ENCODE measurements at regions not wholly inside any gene's neighbourhood (a gene's known extent, or its start where the extent isn't known, plus 50 kb on each side); places are given as distances from the start of the nearest gene placed in this dataset.

DNA sequence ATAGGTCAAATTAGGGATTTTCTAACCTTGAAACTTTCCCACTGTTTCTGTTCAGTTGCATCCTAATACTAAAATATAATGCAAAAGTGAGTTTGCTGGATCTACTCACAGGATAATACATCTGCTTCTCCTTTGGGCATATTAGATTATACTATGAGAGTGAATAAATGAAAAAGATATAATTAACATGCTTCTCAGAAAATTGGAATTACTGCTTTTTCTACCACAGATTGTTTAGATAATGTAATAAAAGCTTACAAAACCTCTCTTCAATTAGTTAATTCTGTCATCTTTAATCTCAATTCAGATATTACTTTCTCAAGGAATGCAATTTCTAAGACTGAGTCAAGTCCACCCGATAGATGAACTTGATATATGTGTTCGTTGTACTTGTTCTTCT lies 1077.2 kb upstream of the CDH2 start:
- H3K4me3 Mint-ChIP-seq = no peak overlapping the region
- ATAC-seq (ENCODE audit: low read depth) (no peak), DNase-seq (no peak)
- intact Hi-C loops (cut with micrococcal nuclease) = no loop called here
- peaks cover 6% of the 10 kb centered on the region for H3K9me3 Mint-ChIP-seq (ENCODE audit: insufficient read depth)
- Histone ChIP-seq H3K27me3 (replicated peaks in 1 of 4; ENCODE audit: control extremely low read depth in 1 of 4, control insufficient read depth in 3 of 4, insufficient read depth in 4 of 4, low read length in 3 of 4) (no peaks in the 10 kb centered on the region), H2AFZ (ENCODE audit: insufficient read depth, low read depth, low read length, poor library complexity, severe bottlenecking) (no peak overlapping the region), H3K9ac (ENCODE audit: low read length) (no peak overlapping the region), H3K27ac (ENCODE audit: low read length in 2 of 2) (no peak overlapping the region), H4K20me1 (ENCODE audit: control insufficient read depth, insufficient read depth, low read length, poor library complexity, severe bottlenecking) (no peaks in the 10 kb centered on the region), H3K79me2 (ENCODE audit: control insufficient read depth, insufficient read depth, low read length) (no peaks in the 10 kb centered on the region), H3K4me3 (ENCODE audit: control extremely low read depth in 1 of 5, extremely low read depth in 1 of 5, insufficient read depth in 1 of 5, low read depth in 2 of 5, low read length in 4 of 5) (no peak overlapping the region), H3K36me3 (replicated peaks in 1 of 2; ENCODE audit: control extremely low read depth in 1 of 2, control insufficient read depth in 1 of 2, extremely low read depth in 1 of 2, insufficient read depth in 2 of 2, low read length in 1 of 2) (no peaks in the 10 kb centered on the region), H3K4me1 (ENCODE audit: control insufficient read depth in 2 of 2, insufficient read depth in 2 of 2, low read length in 2 of 2) (no peaks in the 10 kb centered on the region), H3K4me2 (replicated peaks; ENCODE audit: low read depth, low read length, poor library complexity, severe bottlenecking) (no peak overlapping the region), H3K9me3 (ENCODE audit: control extremely low read depth in 1 of 3, control insufficient read depth in 2 of 3, insufficient read depth in 1 of 3, low read length in 2 of 3) (peaks cover 0 to 3% (median 0%) of the 10 kb centered on the region in 3 donors)
- TF ChIP-seq EZH2 (IDR thresholded peaks at IDR 0.05; ENCODE audit: borderline replicate concordance, insufficient read depth, low read depth, low read length, poor library complexity, severe bottlenecking) = no peak
- TF ChIP-seq, protein P1, sequence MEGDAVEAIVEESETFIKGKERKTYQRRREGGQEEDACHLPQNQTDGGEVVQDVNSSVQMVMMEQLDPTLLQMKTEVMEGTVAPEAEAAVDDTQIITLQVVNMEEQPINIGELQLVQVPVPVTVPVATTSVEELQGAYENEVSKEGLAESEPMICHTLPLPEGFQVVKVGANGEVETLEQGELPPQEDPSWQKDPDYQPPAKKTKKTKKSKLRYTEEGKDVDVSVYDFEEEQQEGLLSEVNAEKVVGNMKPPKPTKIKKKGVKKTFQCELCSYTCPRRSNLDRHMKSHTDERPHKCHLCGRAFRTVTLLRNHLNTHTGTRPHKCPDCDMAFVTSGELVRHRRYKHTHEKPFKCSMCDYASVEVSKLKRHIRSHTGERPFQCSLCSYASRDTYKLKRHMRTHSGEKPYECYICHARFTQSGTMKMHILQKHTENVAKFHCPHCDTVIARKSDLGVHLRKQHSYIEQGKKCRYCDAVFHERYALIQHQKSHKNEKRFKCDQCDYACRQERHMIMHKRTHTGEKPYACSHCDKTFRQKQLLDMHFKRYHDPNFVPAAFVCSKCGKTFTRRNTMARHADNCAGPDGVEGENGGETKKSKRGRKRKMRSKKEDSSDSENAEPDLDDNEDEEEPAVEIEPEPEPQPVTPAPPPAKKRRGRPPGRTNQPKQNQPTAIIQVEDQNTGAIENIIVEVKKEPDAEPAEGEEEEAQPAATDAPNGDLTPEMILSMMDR (IDR thresholded peaks at IDR 0.05) = no peak
- no peak overlapping the region for H3K27ac Mint-ChIP-seq
- H3K27me3 Mint-ChIP-seq = no peaks in the 10 kb centered on the region
- WGBS (ENCODE audit: insufficient coverage) = no CpG with 5 or more reads among the region's 2 CpGs
- POLR2A ChIA-PET = no interaction called here
- CTCF ChIA-PET = no interaction called here
- H3K4me1 Mint-ChIP-seq = no peaks in the 10 kb centered on the region

DNA sequence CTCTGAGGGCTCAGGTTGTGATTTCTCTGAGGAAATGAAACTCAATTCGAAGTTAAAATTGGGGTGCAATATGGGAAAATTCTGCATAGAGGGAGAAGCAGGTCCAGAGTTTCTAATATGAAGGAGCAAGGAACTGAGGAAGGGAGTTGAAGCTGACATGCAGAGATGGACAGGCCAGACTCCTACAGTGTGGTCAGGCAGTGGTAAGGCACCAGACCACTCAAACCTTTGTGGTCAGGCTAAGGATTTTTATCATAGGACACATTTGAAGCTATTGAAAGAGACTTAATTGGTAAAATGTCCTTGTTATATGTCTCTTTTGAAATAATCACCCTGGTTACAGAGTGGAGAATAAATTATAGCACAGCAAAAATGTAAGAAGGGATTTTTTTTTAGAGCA lies 1074.8 kb upstream of the CDH2 start:
- Histone ChIP-seq H4K20me1 (ENCODE audit: control insufficient read depth, insufficient read depth, low read length, poor library complexity, severe bottlenecking) (no peaks in the 10 kb centered on the region), H3K36me3 (replicated peaks in 1 of 2; ENCODE audit: control extremely low read depth in 1 of 2, control insufficient read depth in 1 of 2, extremely low read depth in 1 of 2, insufficient read depth in 2 of 2, low read length in 1 of 2) (no peaks in the 10 kb centered on the region), H3K4me3 (ENCODE audit: control extremely low read depth in 1 of 5, extremely low read depth in 1 of 5, insufficient read depth in 1 of 5, low read depth in 2 of 5, low read length in 4 of 5) (no peak overlapping the region), H3K9ac (ENCODE audit: low read length) (no peak overlapping the region), H3K27me3 (replicated peaks in 1 of 4; ENCODE audit: control extremely low read depth in 1 of 4, control insufficient read depth in 3 of 4, insufficient read depth in 4 of 4, low read length in 3 of 4) (no peaks in the 10 kb centered on the region), H3K79me2 (ENCODE audit: control insufficient read depth, insufficient read depth, low read length) (no peaks in the 10 kb centered on the region), H3K4me2 (replicated peaks; ENCODE audit: low read depth, low read length, poor library complexity, severe bottlenecking) (no peak overlapping the region), H2AFZ (ENCODE audit: insufficient read depth, low read depth, low read length, poor library complexity, severe bottlenecking) (no peak overlapping the region), H3K4me1 (ENCODE audit: control insufficient read depth in 2 of 2, insufficient read depth in 2 of 2, low read length in 2 of 2) (no peaks in the 10 kb centered on the region), H3K9me3 (ENCODE audit: control extremely low read depth in 1 of 3, control insufficient read depth in 2 of 3, insufficient read depth in 1 of 3, low read length in 2 of 3) (peaks cover 0 to 3% (median 0%) of the 10 kb centered on the region in 3 donors), H3K27ac (ENCODE audit: low read length in 2 of 2) (no peak overlapping the region)
- no peaks in the 10 kb centered on the region for H3K4me1 Mint-ChIP-seq
- DNase-seq = no peak
- intact Hi-C loops (cut with micrococcal nuclease) = no loop called here
- no peak for ATAC-seq (ENCODE audit: low read depth)
- 33% methylated on average over 1 of the region's 1 CpG for WGBS (ENCODE audit: insufficient coverage)
- ChIA-PET CTCF (no interaction called here), POLR2A (no interaction called here)
- no peaks in the 10 kb centered on the region for H3K27me3 Mint-ChIP-seq
- no peak overlapping the region for H3K27ac Mint-ChIP-seq
- H3K9me3 Mint-ChIP-seq (ENCODE audit: insufficient read depth) = peaks cover 7% of the 10 kb centered on the region
- no peak overlapping the region for H3K4me3 Mint-ChIP-seq
- TF ChIP-seq, protein P1 (IDR thresholded peaks at IDR 0.05) = no peak
- TF ChIP-seq EZH2 (IDR thresholded peaks at IDR 0.05; ENCODE audit: borderline replicate concordance, insufficient read depth, low read depth, low read length, poor library complexity, severe bottlenecking) = no peak

Data from B cell (primary cell).